Activated T-cell treated with anti-CD3 and anti-CD28 coated beads, Interleukin-2, amount 50 U/mL, for 72 hours (primary cell): ENCODE measurements at regions not wholly inside any gene's neighbourhood (a gene's known extent, or its start where the extent isn't known, plus 50 kb on each side); places are given as distances from the start of the nearest gene placed in this dataset.

ENCODE experiments used
- ATAC-seq, 2 donors: fragments of 150-1000 bp; cut with Tn5 transposase; replicated peaks in 1 of 2; 2 replicates each; pipeline ENCODE4 v1.10.0; 2021; ENCODE audit warnings: moderate library complexity in 2 of 2, mild to moderate bottlenecking in 1 of 2
- DNase-seq, 2 donors: peaks; one replicate each; pipeline ENCODE4 v3.0.0; 2021 to 2022; ENCODE audit warnings: mixed read lengths in 1 of 2
- H3K27ac Mint-ChIP-seq: one replicate; pipeline ENCODE4 v1.8.0; 2022; ENCODE audit warnings: mild to moderate bottlenecking, moderate library complexity, mixed read lengths
- H3K27me3 Mint-ChIP-seq: one replicate; pipeline ENCODE4 v1.8.0; 2022; ENCODE audit warnings: low read depth, mixed read lengths
- H3K36me3 Mint-ChIP-seq, 2 donors: one replicate each; pipeline ENCODE4 v1.8.0; 2022; ENCODE audit warnings: mixed read lengths in 2 of 2, mild to moderate bottlenecking in 1 of 2; ENCODE audit not compliant: insufficient read depth in 2 of 2
- H3K4me1 Mint-ChIP-seq: one replicate; pipeline ENCODE4 v1.8.0; 2022; ENCODE audit warnings: low read depth, mixed read lengths
- H3K4me3 Mint-ChIP-seq, 2 donors: one replicate each; pipeline ENCODE4 v1.8.0; 2022; ENCODE audit warnings: mild to moderate bottlenecking in 2 of 2, mixed read lengths in 2 of 2, moderate library complexity in 2 of 2
- H3K9me3 Mint-ChIP-seq, 2 donors: one replicate each; pipeline ENCODE4 v1.8.0; 2022; ENCODE audit warnings: mixed read lengths in 2 of 2

GRCh38 chr3:104990758-104991157 lies 376.0 kb upstream of the ALCAM start:
- ATAC-seq (no peak), DNase-seq (no peak)
- no peaks in the 10 kb centered on the region for H3K36me3 Mint-ChIP-seq

GRCh38 chr3:104992676-104993075 lies 374.0 kb upstream of the ALCAM start:
- H3K27me3 Mint-ChIP-seq = no peaks in the 10 kb centered on the region
- H3K4me1 Mint-ChIP-seq = no peaks in the 10 kb centered on the region
- no peak for ATAC-seq
- H3K36me3 Mint-ChIP-seq = no peaks in the 10 kb centered on the region
- H3K27ac Mint-ChIP-seq = no peak overlapping the region
- no peak for DNase-seq
- H3K9me3 Mint-ChIP-seq = no peaks in the 10 kb centered on the region
- H3K4me3 Mint-ChIP-seq = no peak overlapping the region

More at GRCh38 chr3:104990758-104991157, 376.0 kb upstream of the ALCAM start:
- no peaks in the 10 kb centered on the region for H3K4me1 Mint-ChIP-seq
- no peaks in the 10 kb centered on the region for H3K9me3 Mint-ChIP-seq
- no peaks in the 10 kb centered on the region for H3K27me3 Mint-ChIP-seq
- H3K27ac Mint-ChIP-seq = no peak overlapping the region
- H3K4me3 Mint-ChIP-seq = no peak overlapping the region

- Mint-ChIP-seq H3K4me3 (no peak overlapping the region), H3K9me3 (peaks cover 0 to 2% of the 10 kb centered on the region in 2 donors), H3K36me3 (no peaks in the 10 kb centered on the region), H3K27me3 (no peaks in the 10 kb centered on the region), H3K4me1 (no peaks in the 10 kb centered on the region), H3K27ac (no peak overlapping the region)
- ATAC-seq (no peak), DNase-seq (no peak)
These were observed 360.5 kb upstream of the ALCAM start for GRCh38 chr3:105006164-105006563.

- Mint-ChIP-seq H3K4me1 (no peaks in the 10 kb centered on the region), H3K27me3 (no peaks in the 10 kb centered on the region), H3K4me3 (no peak overlapping the region), H3K9me3 (peaks cover 0 to 2% of the 10 kb centered on the region in 2 donors), H3K36me3 (no peaks in the 10 kb centered on the region), H3K27ac (no peak overlapping the region)
- ATAC-seq (no peak), DNase-seq (no peak)
These were observed 353.1 kb upstream of the ALCAM start for GRCh38 chr3:105013657-105014056.

GRCh38 chr3:105014631-105015030 lies 352.1 kb upstream of the ALCAM start:
- Mint-ChIP-seq H3K36me3 (no peaks in the 10 kb centered on the region), H3K4me1 (no peaks in the 10 kb centered on the region), H3K9me3 (no peaks in the 10 kb centered on the region), H3K27me3 (no peaks in the 10 kb centered on the region), H3K27ac (no peak overlapping the region), H3K4me3 (no peak overlapping the region)
- DNase-seq = no peak
- no peak for ATAC-seq

- DNase-seq (no peak), ATAC-seq (no peak)
- no peaks in the 10 kb centered on the region for H3K36me3 Mint-ChIP-seq
- no peaks in the 10 kb centered on the region for H3K27me3 Mint-ChIP-seq
- no peaks in the 10 kb centered on the region for H3K4me1 Mint-ChIP-seq
- H3K4me3 Mint-ChIP-seq = no peak overlapping the region
- no peaks in the 10 kb centered on the region for H3K9me3 Mint-ChIP-seq
- no peak overlapping the region for H3K27ac Mint-ChIP-seq
These were observed 343.9 kb upstream of the ALCAM start for GRCh38 chr3:105022813-105023212.

- Mint-ChIP-seq H3K27ac (no peak overlapping the region), H3K36me3 (no peaks in the 10 kb centered on the region), H3K4me3 (no peak overlapping the region), H3K4me1 (no peaks in the 10 kb centered on the region), H3K27me3 (no peaks in the 10 kb centered on the region), H3K9me3 (no peaks in the 10 kb centered on the region)
- DNase-seq (no peak), ATAC-seq (no peak)
These were observed 336.5 kb upstream of the ALCAM start for GRCh38 chr3:105030211-105030610.

- DNase-seq (no peak), ATAC-seq (no peak)
- H3K36me3 Mint-ChIP-seq = no peaks in the 10 kb centered on the region
- no peaks in the 10 kb centered on the region for H3K4me1 Mint-ChIP-seq
- H3K4me3 Mint-ChIP-seq = no peak overlapping the region
- no peaks in the 10 kb centered on the region for H3K9me3 Mint-ChIP-seq
- H3K27ac Mint-ChIP-seq = no peak overlapping the region
- no peaks in the 10 kb centered on the region for H3K27me3 Mint-ChIP-seq
These were observed 334.2 kb upstream of the ALCAM start for GRCh38 chr3:105032541-105032940.

- ATAC-seq = no peak
- Mint-ChIP-seq H3K4me1 (no peaks in the 10 kb centered on the region), H3K36me3 (no peaks in the 10 kb centered on the region), H3K9me3 (no peaks in the 10 kb centered on the region), H3K27ac (no peak overlapping the region), H3K4me3 (no peak overlapping the region), H3K27me3 (no peaks in the 10 kb centered on the region)
- no peak for DNase-seq
These were observed 333.6 kb upstream of the ALCAM start for GRCh38 chr3:105033081-105033480.

GRCh38 chr3:105039004-105039403 lies 327.7 kb upstream of the ALCAM start:
- DNase-seq (no peak), ATAC-seq (no peak)
- Mint-ChIP-seq H3K4me1 (no peaks in the 10 kb centered on the region), H3K36me3 (no peaks in the 10 kb centered on the region), H3K27ac (no peak overlapping the region), H3K9me3 (no peaks in the 10 kb centered on the region), H3K27me3 (no peaks in the 10 kb centered on the region), H3K4me3 (no peak overlapping the region)

- Mint-ChIP-seq H3K27me3 (no peaks in the 10 kb centered on the region), H3K36me3 (no peaks in the 10 kb centered on the region), H3K4me3 (no peak overlapping the region), H3K4me1 (no peaks in the 10 kb centered on the region), H3K9me3 (no peaks in the 10 kb centered on the region), H3K27ac (no peak overlapping the region)
- DNase-seq (no peak), ATAC-seq (no peak)
These were observed 326.6 kb upstream of the ALCAM start for GRCh38 chr3:105040026-105040622.

GRCh38 chr3:105042586-105042985 lies 324.1 kb upstream of the ALCAM start:
- Mint-ChIP-seq H3K9me3 (no peaks in the 10 kb centered on the region), H3K4me1 (no peaks in the 10 kb centered on the region), H3K27me3 (no peaks in the 10 kb centered on the region), H3K4me3 (no peak overlapping the region), H3K36me3 (no peaks in the 10 kb centered on the region), H3K27ac (no peak overlapping the region)
- no peak for ATAC-seq
- no peak for DNase-seq

- no peak overlapping the region for H3K27ac Mint-ChIP-seq
- DNase-seq (no peak), ATAC-seq (no peak)
- H3K4me3 Mint-ChIP-seq = no peak overlapping the region
- H3K36me3 Mint-ChIP-seq = no peaks in the 10 kb centered on the region
- H3K9me3 Mint-ChIP-seq = no peaks in the 10 kb centered on the region
- no peaks in the 10 kb centered on the region for H3K27me3 Mint-ChIP-seq
- H3K4me1 Mint-ChIP-seq = no peaks in the 10 kb centered on the region
These were observed 315.6 kb upstream of the ALCAM start for GRCh38 chr3:105051111-105051510.

- DNase-seq (no peak), ATAC-seq (no peak)
- Mint-ChIP-seq H3K9me3 (no peaks in the 10 kb centered on the region), H3K27me3 (no peaks in the 10 kb centered on the region), H3K27ac (no peak overlapping the region), H3K36me3 (no peaks in the 10 kb centered on the region), H3K4me1 (no peaks in the 10 kb centered on the region), H3K4me3 (no peak overlapping the region)
These were observed 314.7 kb upstream of the ALCAM start for GRCh38 chr3:105051972-105052371.
